Stromal cell of bone marrow (primary cell): ENCODE measurements at regions not wholly inside any gene's neighbourhood (a gene's known extent, or its start where the extent isn't known, plus 50 kb on each side); places are given as distances from the start of the nearest gene placed in this dataset.

Source experiments
- DNase-seq: peaks from one replicate; pipeline ENCODE4 v3.0.0-alpha.2; 2012; ENCODE audit warnings: low read depth

DNA sequence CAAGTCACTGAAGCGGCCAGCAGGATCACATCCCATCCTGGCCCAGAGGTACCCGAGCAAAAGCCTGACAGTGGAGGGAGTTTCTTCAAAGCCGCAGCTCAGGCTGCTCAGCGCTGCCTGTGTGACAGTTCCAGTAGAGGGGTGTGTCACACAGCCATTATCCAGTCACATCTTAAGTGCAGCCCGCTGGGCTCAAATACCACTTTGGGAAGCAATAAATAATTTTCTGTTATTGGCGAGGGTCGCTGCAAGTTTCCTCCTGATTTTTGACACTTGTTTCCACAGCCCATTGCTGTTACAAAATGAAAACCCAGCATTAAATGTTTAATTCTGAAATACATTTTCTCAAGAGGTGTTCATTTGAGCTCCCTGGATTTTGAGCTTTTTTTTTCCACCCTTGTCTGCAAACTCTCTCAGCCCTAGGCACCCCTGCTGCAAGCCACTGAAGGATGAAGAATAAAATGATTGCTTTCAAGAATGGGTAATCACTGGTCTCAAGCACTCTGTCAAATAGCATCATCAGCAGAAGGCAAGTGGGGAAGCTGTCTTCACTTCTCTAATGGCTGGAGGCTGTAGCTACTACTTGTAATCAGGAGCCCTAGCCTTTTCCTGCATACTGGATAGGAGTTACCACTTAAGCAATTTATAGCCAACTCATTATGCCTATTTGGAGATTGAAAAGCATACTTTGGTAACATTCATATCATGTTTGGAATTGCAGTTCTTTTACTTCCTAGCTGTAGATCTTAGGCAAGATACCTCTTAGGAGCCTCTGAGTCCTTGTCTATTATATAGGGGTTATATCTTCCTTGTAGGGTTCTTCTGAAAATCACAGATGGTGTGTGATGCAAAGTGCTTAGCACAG is 373.7 kb downstream of the METTL15 start:
- no peak for DNase-seq

DNA sequence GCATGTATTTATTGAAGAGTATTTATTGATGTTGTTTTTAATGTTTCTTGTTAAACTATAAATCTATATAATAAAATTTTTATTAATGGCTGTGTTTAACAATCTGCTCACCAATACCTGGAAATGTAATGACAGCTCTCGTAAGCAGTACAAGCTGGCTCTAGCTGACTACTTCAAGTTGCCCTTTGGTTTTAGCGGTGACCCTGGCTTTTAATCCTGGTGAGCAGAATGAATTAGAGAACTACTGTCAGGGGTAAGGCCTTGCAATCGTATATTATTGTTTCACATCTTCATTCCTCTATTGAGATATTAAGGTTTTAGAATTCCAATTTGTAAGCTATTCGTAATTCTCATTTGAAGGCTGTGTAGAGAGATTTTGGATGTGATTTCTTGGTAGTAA is 372.2 kb downstream of the METTL15 start:
- DNase-seq = no peak

DNA sequence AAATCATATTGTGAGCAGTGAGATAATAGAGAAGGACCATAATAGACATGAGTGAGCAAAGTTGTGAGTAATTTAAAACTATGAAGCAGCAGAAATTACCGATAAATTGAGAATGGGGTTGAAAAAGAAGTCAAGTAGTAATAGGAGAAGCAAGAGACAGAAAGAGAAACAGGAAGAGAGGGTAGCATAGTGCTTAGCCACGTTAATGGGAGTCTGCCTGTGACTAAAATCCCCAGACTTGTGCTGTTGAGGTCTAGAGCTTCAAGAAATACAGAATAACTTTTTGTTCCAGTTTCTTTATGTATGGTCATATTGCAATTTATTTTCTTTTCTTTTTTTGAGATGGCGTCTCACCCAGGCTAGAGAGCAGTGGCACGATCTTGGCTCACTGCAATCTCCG is 368.7 kb downstream of the METTL15 start:
- DNase-seq = no peak

- DNase-seq = no peak
Observed at GRCh38 chr11:28476049-28476448, 367.9 kb downstream of the METTL15 start.

- DNase-seq = no peak
Observed at GRCh38 chr11:28472904-28473303, 364.7 kb downstream of the METTL15 start.

GRCh38 chr11:28471537-28471936 is 363.3 kb downstream of the METTL15 start:
- no peak for DNase-seq

- no peak for DNase-seq
Observed at GRCh38 chr11:28470180-28470579, 362.0 kb downstream of the METTL15 start.

DNA sequence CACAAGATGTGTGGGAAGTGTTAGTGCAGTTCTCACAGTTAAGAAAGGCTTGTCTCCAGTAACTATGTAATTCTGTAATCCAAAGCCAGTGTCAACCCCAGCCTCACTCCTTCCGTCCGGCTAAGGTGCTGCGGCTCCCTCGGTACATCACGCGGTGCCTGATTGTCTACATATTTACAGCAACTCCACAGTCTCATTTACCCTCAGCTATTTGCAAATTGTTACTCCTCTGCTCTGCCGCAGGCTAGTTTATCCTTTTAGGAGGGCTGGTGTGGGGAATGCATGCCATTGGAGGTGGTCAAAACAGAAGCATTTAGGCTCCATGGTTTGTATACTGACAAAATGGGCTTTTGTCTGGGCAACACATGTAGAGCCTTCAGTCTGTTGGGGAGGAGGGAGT is 358.3 kb downstream of the METTL15 start:
- DNase-seq = no peak

DNA sequence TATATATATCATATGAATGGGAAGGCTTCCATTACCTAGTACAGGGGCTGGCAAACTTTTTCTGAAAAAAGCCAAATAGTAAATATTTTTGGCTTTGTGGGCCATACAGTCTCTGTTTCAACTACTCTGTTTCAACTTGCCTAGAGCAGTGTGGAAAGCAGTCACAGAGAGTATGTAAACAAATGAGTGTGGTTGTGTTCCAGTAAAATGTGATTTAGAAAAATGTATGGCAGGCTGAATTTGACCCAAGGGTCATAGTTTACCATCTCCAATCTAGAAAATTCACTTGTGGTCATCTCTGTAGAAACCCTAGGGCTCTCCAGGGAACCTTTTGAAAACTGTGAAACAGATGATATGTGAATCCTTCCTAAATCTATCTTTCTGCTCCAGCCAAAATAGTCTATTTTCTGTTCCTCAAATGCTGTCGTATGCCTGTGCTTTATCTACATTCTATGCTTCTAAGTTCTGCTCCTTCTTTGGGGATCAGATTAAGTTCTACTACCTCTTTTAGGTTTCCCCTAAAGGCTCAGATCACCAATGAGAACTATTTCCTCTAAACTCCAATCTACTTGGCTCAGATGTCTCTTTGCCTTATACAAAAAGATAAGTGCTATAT is 356.2 kb downstream of the METTL15 start:
- DNase-seq = peak; percentile 44

DNA sequence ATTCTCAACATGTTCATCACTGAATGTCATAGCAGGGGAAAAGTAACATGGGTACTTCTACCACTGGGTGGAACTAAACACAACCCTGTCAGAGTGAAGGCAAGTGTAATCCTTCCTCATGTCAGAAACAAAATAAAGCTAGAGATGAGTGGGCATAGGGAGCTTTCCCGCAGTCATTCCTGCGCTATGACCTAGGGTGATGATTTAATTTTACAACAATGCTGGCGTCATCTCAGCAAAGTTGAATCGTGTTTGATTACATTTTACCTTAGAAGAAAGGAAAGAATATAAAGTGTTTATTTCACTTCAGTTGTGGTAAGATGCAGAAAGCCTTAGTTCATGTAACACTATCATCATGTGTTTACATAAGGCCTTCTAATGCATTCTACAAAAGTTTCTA is 355.6 kb downstream of the METTL15 start:
- DNase-seq = no peak

- DNase-seq = no peak
Observed at GRCh38 chr11:28461846-28462245, 353.7 kb downstream of the METTL15 start.

DNA sequence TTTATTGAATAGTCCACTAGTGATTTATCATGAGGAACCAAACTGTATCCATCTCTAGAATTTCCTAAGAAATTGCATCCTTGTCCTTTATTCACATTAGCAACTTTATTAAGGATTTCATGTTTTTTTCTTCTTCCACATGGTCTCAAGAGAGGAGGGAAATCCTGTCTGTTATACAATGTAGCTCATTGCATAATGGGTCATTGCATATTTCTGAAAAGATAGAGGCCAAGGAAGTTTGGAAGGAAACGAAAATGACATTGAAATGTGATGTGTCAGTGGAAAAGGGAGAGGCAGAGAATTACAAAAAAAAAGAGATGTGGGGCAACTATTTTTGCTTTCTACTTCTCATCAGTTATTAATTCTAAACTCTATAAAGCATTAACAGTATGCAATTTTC is 353.1 kb downstream of the METTL15 start:
- DNase-seq = peak; percentile 81

- DNase-seq = peak; percentile 48
Observed at GRCh38 chr11:28460348-28460747, 352.2 kb downstream of the METTL15 start.

- no peak for DNase-seq
Observed at GRCh38 chr11:28459912-28460311, 351.7 kb downstream of the METTL15 start.

- DNase-seq = no peak
Observed at GRCh38 chr11:28457481-28458065, 349.4 kb downstream of the METTL15 start.

GRCh38 chr11:28448186-28448585 is 340.0 kb downstream of the METTL15 start:
- DNase-seq = no peak

DNA sequence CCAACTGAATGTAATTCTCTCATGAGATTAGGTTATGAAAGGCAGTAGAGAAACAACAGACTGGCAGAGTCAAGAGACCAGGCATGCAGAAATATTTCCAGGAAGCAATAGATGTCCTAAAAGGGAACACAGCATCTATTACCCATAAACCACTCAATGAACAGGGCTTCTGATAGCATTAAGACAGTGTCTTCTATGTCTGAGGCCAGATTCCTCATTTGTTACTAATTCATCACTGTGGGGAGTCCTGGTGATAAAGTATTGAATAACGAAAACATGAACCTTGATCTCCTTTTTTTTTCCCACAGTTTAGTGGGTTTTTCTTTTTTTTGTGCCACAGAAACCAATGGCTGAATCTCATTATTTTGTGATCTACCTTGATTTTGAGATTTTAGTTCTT is 339.0 kb downstream of the METTL15 start:
- no peak for DNase-seq

GRCh38 chr11:28442131-28442530 is 333.9 kb downstream of the METTL15 start:
- DNase-seq = no peak

GRCh38 chr11:28439403-28439802 is 331.2 kb downstream of the METTL15 start:
- DNase-seq = no peak

- no peak for DNase-seq
Observed at GRCh38 chr11:28420099-28420498, 311.9 kb downstream of the METTL15 start.

- no peak for DNase-seq
Observed at GRCh38 chr11:28417601-28418323, 309.6 kb downstream of the METTL15 start.

GRCh38 chr11:28412029-28412428 is 303.8 kb downstream of the METTL15 start:
- no peak for DNase-seq

DNA sequence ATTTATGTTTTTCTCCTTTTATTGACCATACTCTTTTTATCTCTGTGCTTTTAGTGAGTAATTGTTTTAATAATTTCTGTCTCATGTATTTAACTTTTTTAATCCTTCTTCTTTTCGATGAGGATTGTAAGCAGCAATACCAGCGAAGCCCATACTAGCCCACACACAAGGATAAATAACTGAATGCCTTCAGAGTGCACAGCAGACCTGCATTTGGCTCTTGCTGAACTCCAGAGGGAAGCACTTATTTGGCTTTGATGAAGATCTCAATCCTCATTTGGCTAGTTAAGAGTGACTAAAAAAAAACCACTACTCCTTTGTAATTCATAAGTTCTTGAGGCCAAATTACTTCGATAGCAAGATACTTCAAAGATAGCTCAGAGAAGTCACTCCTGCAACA is 293.3 kb downstream of the METTL15 start:
- DNase-seq = no peak
